GM21528 (cell line): ENCODE measurements at regions not wholly inside any gene's neighbourhood (a gene's known extent, or its start where the extent isn't known, plus 50 kb on each side); places are given as distances from the start of the nearest gene placed in this dataset.
"Not testable (repeated sequence)": the region's sequence is repeated elsewhere in the genome, so short reads cannot be mapped to it uniquely, and the experiment has no call there.

Experiments
- ATAC-seq: cut with Tn5 transposase; IDR thresholded peaks from one replicate; pipeline ENCODE4 v1.9.1; 2021; ENCODE audit warnings: mild to moderate bottlenecking, moderate library complexity; ENCODE audit not compliant: unreplicated experiment, low FRiP score

DNA sequence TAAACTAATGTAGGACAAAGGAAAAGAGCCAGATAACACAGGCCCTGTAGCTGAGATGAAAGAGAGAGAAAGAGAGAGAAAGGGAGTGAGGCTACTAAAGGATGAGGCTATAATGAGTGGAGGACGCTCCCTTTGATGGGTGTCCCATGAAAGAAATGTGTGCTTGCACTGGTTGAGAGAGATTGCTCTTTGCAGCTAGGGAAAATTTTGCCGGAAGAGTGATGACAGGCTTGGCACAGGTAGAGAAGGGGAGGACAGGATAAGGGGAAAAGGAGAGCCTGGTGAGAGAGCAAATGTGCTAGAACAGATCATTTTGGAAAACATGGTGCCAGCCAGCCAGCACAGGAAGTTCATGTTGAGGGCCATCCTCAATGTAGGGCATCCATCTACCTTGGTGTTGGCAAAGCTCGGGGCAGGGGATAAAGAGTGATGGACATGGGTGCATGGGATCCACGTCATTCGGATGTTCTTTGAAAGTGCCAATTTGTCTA, 248.6 kb downstream of the BTG1 start:
- ATAC-seq, result no peak

DNA sequence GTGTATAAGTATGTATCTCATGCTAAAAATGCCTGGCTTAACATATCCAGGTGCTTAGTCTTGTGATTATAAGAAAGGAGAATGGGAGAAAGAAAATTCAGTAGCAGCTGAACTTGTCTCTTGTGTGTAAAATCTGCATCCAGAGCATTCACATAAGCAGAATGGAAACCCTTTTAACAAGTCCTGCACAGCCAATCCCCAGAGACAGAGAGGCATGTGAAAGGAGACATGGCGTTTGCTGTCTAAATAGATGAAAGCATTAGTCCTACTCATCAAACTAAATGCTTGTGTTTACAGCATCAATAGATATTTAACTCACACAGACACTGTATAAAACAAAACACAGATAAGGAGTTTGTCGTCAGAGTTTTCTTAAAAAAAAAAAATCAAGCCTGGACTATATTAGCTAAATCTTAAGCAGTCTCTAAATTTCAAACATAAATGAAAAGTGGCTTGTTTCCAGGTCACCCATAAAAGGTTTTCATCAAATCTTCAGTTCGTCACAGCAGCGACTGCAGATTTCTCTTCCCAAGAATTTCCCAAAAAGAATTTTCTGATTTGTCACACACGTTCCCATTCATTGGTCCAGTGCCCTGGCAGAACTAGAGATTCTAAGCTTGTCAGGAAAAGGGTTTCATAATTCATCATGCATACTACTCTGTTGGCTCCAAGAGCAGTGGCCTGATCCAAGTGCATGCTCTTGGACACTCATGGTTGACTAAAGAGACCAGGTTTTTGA, 249.2 kb downstream of the BTG1 start:
- ATAC-seq, result no peak

DNA sequence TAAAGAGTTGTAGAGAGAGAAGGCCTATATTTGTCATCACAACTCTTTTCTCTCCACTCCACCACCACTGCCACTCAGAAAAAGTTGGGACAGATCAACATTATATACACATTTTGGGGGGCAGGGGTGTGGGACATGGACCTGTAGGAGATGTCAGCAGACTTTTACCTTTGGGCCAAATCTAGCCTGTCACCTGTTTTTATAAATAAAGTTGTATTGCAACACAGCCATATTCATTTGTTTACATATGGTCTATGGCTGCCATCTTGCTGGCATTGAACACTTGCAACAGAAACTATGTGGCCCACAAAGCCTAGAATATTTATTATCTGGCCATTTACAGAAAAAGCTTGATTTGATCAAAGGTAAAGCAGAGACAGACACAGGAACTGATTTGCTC, 250.7 kb downstream of the BTG1 start:
- ATAC-seq, result no peak

DNA sequence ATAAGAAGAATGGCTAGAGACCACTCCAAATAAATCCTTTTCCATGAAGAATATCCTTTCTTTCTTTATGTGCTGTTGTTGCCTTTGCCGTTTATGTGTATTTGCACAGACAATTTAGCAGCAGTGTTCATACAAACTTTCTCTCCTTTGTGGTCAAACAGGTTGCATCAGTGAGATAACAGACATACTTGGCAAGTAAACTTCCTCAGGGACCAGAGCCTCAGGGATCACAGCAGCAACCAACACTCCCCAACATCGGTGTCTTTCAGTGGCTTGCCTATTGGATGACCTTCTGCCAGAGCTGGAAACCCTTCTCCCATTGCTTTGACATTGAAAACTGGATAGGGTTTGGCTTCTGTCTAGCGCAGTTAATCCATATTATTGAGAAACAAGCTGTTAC, 252.2 kb downstream of the BTG1 start:
- ATAC-seq, result no peak

DNA sequence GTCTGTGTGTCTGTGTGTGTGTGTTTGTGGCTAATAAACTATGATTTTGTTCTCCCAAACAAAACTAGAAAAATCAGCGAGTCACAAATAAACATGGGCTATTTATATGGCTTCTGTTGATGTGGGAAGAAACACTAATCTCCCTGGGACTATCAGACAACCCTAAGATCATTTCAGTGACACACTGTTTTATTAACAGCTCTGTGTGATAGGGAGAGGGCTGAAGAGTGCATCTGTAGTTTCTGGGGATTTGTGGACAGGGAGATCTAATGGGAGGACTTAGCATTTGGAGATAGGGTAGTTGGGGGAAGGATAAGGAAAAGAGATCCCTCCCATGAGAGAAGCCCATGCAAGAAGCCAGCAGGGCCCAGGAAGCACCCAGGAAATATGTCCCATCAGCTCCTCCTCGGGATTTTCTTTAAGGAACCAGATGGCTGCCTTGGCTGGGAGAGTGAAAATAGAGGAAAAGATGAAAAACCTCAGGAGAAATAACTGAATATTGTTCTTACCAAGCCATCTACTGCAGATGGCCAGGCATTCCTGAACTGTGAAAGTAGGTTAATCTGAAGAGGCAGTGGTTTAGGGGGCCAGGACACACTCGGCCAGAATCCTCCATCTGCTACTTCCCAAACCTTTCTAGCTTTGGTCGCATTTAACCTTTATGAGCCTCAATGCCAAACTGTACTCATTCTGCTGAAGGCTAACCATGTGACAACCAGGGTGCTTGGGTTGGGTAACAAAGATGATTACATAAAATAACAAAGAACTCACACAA, 253.4 kb downstream of the BTG1 start:
- ATAC-seq, result no peak

DNA sequence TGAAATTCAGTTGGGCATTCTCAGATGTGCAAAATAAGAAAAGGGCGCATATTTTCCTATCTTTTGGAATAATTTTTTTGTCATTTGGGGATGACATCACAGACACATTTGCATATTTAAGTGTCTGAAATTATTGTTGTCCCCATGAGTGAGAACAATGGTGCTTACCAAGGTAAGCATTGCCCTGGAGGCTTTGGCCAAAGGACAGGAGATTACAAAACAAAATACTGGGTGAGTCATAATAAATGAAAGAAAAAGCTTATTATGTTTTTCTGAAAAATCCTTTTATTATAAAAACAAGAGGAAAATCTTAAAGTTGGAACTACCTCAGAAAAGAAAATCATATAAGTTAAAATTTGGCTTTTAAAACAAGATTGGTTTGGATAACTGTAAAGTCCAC, 254.9 kb downstream of the BTG1 start:
- no peak for ATAC-seq

DNA sequence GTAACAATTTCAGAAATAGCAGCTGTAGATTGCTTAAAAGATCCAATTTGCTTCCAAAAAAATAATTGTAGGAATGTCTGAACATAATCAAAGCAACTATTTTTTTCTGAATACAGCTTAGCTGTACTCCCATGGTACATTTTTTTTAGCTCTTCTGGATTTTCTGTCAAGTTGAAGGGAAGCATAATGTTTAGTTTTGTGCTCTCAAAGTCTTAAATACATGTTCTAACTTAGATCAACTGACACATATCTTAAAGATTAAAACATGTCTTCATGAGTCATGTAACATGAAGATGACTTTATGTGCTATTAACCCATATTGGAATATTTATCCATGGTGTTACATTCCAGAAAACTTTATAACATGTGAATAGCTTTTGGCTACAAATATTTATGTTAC, 255.7 kb downstream of the BTG1 start:
- no peak for ATAC-seq

DNA sequence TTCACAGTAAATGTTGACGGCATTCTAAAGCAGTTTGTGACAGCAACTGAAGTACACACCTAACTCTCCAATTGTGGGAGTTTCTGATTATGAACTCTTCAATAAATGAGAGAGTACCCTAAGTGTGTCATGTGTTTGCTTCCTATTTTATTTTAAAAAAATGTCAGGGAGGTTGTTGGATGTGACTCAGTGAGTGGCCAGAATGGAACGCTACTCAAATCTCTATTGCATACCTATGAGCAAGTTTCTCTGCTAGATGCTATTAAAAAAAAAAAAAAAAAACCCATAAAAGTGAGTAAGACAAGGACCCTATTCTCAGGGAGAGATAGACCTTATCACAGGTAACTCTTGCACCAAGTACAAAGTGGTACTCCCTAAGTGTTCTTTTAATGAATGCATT, 256.6 kb downstream of the BTG1 start:
- ATAC-seq, result no peak

DNA sequence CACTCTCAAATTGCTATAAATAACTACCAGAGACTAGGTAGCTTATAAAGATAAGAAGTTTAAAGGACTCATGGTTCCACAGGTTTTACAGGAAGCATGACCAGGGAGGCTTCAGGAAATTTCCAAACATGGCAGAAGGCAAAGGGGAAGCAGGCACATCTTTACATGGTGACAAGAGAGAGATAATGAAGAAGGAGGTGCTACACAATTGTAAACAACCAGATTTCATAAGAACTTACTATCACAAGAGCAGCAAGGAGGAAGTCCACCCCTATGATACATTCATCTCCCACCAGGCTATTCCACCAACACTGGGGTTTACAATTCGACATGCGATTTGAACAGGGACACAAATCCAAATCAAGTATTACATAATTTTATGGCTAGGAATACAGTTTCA, 257.7 kb downstream of the BTG1 start:
- ATAC-seq, result no peak

DNA sequence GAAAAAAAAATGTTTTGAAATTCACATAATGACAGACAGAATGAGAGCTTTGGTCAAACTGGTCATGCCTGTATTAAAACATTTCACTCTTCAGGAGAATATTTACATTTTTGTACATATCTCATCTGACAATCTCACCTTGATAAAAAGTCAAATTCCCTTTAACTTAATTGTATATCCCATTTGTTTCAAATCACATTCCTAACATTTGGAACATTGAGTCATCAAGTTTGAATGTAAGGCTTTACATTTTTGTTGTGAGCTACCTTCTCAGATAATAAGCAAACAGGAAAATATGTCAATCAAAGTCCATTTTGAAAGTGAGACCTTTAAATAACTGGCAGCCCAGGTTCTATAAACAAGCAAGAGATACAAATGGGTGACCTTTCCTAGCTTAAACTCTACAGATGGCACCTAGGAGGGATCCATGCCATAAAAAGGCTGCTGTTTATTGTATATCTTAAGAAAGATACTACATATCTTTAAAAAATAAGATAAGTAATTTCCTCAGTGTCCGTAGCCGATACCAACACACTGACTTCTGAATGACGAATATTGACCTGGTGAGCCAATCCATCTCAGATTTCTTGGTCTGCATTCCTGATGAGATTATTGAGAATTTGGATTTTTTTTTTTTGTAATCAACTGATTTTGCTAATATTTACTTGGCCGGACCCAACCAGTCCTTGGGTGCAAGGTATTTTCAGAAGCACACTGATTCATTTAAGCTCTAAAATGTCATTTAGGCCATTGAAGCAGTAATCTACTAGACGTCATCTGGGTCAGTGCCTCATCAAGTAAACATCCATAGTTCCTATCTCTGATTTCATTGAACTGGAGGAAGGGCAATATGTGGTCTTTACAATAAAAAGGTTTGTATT, 259.6 kb downstream of the BTG1 start:
- no peak for ATAC-seq

DNA sequence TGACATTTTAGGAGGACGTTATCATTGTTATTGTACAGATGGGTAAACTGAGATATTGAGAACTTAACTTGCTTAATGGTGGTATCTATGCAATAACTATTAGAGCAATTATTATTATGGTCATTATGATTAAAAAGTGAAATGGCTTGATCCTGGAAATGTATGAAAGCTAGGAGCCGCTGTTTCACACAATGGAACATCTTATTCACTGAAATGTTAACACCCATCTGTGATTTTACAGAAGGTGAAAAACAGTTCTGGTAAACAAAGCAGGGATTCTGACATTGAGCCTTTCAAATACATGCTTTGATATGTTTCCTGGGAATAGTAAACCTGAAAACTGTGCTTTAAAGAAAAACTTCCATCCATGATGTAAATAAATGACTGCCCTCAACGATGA, 261.4 kb downstream of the BTG1 start:
- no peak for ATAC-seq

DNA sequence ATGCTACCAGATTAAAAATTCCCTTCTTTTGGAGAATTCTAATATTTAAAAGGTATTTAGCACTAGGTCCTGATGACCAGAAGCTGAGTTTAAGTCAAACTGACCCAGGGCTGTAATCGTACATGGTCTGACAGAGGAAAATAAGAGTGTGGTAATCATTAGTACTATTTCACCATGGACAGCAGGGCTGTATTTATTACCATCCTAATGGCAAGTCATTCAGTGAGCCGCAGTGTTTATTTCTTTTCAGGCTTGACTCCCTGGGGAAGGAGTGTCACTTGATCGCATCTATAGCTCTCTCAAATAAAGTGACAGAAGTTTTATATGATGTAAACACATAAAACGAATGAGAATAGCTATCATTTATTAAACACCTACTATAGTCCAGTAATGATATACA, 261.8 kb downstream of the BTG1 start:
- no peak for ATAC-seq

DNA sequence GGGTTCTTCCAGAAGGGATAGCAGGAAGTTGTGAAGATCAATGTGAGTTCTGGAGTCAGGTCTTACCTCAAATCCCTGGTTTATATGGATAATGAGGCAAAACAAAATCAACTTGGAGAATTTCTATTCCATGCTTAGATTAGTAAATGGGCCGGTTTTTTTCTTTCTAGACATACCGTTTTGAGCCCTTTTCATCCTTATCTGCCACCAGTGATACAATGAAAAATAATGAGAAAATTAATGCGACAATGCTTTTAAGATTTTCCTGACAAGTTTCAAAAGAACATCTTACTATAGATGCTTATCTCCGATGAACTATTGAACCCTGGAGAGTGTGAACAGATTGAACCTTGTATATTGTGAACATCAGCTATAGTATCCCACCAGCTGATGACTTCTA, 262.7 kb downstream of the BTG1 start:
- no peak for ATAC-seq

DNA sequence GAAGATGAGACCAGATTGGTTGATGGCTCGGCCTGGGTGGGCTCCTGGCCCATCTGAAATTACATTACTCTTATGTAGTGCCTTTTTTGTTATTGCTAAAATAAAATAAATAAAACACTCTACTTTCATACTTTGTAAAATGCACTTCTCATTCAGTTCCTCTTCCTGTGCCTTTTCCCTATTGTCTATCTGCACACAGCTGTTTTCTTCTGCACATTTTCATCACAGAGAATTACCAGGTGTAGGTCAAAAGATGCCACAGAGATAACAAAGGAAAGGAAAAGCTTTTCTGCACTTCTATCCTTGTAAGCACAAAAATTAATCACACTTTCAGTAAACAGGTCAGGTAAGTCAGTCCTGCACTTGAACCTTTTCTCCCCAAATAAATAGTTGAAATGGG, 265.1 kb downstream of the BTG1 start:
- ATAC-seq, result no peak

DNA sequence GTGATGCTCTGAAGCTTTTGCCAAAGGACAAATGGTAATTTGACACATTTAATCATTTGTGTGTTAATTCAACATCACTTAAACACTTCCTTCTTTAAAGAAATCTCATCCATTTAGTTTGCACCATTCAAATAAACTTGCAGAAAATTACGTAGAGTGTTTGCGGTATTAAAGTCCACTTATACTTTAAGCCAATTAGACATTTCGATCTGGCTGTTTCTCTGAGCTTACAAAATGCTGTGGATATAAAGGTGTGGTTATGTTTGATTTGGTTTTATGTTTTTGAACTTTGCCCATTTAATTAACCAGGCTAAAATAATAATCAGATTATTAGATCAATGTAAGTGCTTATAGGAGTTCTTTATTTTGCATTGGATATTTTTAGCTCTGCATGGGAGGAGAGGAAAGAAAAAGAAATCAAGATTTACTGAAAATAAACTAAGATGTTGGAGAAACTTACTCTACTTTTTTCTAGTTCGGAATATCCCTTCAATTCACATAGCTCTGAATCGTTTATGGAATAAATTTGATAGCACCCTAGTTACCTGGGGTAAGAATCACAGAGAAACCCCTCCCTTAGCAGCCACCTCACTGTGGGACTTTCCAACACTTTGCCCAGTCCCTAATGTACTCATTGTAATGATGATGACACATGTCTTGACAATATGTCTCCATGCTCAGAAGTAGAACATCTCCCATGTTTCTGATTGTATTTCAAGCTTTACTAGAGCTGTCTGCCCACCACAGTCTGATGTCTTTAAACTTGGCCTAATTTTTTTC, 268.0 kb downstream of the BTG1 start:
- no peak for ATAC-seq

DNA sequence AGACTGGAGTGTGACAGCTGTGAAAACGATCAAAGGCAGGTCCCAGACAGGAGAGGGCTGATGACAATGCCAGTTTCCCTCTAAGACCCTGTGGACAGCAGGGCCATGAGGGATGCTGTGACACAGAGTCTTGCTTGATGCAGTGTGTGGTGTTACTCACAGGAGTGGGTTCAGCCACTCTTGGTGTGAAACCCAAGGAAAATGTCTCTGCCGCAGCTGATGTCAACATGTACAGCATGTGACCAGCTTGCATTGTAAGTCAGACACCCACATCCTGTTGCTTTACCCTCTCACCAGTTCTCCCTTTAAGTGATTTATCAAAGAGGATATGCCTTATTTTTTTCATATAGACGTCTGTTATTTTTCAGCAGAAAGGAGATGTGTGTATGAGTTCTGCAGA, 268.6 kb downstream of the BTG1 start:
- peak; percentile 77 for ATAC-seq

DNA sequence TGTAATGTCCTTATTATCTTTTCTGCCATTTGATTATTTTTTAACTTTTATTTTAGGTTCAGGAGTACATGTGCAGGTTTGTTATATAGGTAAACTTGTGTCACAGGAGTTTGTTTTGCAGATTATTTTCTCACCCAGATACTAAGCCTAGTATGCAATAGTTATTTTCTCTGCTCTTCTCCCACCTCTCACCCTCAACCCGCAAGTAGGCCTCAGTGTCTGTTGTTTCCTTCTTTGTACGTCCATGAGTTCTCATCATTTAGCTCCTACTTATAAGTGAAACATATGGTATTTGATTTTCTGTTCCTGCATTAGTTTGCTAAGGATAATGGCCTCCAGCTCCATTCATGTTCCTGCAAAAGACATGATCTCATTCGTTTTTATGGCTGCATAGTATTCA, 270.0 kb downstream of the BTG1 start:
- ATAC-seq, result not testable (repeated sequence)

DNA sequence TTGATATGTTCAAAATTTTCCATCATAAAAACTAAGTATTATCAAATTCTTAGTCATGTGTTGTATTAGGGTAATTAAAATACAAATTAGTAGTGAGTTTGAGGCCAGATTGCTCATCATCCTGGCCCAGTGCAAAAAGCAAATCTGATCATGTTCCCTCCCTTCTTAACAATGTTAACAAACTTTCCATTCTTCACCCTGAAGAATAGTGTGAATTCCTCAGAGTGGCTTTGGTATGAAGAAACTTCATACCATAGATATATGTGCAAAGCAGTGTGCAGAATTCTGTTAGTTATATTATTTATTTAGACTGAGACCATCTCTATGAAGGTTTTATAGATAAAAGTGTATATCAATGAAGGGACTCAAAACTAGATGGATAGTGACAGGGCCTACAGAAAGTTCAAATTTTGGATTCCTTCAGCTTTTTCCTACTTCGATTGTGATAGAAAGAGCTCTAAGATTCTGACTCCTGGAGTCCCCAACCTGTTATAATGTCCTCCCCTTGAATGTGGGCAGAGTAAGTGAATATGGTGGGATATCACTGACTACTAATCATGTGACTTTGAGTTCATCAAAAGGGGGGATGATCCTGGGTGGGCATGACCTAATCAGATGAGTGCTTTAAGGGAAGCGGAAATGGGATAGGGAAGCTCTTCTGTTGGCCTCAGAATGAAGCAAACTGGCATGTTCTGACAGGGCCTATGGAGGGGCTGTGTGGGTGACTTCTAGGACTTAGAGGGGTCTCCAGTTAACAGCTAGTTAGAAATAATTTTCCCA, 271.4 kb downstream of the BTG1 start:
- no peak for ATAC-seq

DNA sequence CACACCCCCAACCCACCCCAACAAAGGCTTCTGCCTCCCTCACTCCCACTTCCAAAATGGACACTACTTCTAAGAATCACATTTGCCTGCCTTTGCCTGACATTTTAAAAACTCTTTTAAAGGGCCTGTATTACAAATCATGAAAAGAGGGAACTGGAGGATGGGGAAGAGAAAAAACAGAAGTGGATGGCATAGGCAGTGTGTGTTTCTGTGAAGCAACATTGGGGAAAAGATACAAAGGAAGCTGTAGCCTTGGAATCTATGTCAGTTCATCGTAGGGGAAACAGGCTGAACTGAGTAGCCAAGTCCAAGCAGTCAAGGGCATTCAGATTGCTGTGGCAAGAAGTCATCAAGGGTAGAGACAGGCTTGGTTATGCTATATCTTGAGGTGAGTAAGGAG, 273.9 kb downstream of the BTG1 start:
- ATAC-seq, result no peak
